ENCODE measurements at regions not wholly inside any gene's neighbourhood (a gene's known extent, or its start where the extent isn't known, plus 50 kb on each side); places are given as distances from the start of the nearest gene placed in this dataset.

DNA sequence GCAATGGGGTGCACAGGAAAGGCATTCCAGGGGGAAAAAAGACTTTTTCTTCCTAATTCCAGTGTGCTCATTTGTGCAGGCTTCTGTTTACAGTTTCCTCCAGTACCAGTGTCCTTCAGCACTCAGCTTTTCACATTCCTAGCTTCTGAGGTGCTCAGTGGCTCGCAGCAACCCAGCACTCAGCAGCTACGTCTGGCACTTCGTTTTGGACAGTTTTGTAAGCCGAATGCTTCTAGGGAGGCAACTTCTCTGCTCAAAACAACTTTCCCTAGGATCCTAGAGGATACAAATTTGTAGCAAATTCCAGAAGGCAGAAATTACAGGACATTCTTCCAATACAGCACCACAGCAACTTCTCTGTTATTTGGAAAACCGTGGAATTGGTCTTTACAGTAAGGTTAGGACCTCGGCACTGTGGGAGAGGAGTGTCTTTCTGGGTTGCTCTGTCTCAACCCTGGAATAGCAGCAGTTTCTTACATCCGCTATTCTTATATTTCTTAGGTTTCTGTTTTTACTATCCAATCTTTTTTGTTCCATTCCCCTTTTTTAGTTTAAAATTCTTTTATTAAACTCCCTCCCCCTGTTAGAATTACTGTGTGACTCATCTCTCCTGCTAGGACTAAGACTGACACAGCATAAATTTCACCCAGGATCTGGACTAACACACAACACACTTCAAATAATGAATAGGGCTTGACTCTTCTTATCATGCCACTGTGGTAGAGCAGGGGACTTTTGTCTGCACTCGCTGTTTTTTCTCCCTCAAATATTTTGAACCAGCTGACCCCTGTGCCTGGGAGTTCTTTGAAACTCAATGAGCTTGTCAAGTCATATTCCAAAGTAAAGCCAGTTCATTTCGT is 1314.7 kb downstream of the FSTL5 start:
- Mint-ChIP-seq H3K4me1 (peaks cover 18% of the 10 kb centered on the region), H3K36me3 (no peaks in the 10 kb centered on the region), H3K27me3 (ENCODE audit: low read depth) (no peaks in the 10 kb centered on the region), H3K4me3 (no peak overlapping the region), H3K27ac (0 out of 2 replicates have a peak overlapping the region, but pooled peaks have one; percentile 15), H3K9me3 (no peaks in the 10 kb centered on the region)
- ATAC-seq (peak; percentile 62), DNase-seq (ENCODE audit: low spot score) (no peak)
- CTCF ChIA-PET = no interaction called here
- POLR2A ChIA-PET = no interaction called here
- no peak for TF ChIP-seq ZNF263 (CRISPR knock-in tag; IDR thresholded peaks at IDR 0.05; ENCODE audit: low read depth)
- TF ChIP-seq, protein P1, sequence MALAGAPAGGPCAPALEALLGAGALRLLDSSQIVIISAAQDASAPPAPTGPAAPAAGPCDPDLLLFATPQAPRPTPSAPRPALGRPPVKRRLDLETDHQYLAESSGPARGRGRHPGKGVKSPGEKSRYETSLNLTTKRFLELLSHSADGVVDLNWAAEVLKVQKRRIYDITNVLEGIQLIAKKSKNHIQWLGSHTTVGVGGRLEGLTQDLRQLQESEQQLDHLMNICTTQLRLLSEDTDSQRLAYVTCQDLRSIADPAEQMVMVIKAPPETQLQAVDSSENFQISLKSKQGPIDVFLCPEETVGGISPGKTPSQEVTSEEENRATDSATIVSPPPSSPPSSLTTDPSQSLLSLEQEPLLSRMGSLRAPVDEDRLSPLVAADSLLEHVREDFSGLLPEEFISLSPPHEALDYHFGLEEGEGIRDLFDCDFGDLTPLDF (CRISPR knock-in tag; IDR thresholded peaks at IDR 0.05) = no peak
- no peak for TF ChIP-seq FOXK1 (CRISPR knock-in tag; IDR thresholded peaks at IDR 0.05)
- TF ChIP-seq ZNF671 (CRISPR knock-in tag; IDR thresholded peaks at IDR 0.05) = no peak
- TF ChIP-seq ELF4 (CRISPR knock-in tag; IDR thresholded peaks at IDR 0.05; ENCODE audit: low read depth) = no peak
- TF ChIP-seq JAZF1 (CRISPR knock-in tag; IDR thresholded peaks at IDR 0.05) = no peak
- TF ChIP-seq ZMAT4 (CRISPR knock-in tag; IDR thresholded peaks at IDR 0.05) = no peak
- TF ChIP-seq E2F5 (CRISPR knock-in tag; IDR thresholded peaks at IDR 0.05) = no peak
- no peak for TF ChIP-seq IRF2 (CRISPR knock-in tag; IDR thresholded peaks at IDR 0.05; ENCODE audit: borderline replicate concordance, low read depth)
- TF ChIP-seq NFATC4 (CRISPR knock-in tag; IDR thresholded peaks at IDR 0.05) = no peak
- TF ChIP-seq, protein P2, sequence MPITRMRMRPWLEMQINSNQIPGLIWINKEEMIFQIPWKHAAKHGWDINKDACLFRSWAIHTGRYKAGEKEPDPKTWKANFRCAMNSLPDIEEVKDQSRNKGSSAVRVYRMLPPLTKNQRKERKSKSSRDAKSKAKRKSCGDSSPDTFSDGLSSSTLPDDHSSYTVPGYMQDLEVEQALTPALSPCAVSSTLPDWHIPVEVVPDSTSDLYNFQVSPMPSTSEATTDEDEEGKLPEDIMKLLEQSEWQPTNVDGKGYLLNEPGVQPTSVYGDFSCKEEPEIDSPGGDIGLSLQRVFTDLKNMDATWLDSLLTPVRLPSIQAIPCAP (CRISPR knock-in tag; IDR thresholded peaks at IDR 0.05) = no peak
- TF ChIP-seq ZNF121 (CRISPR knock-in tag; IDR thresholded peaks at IDR 0.05) = no peak
- no peak for TF ChIP-seq ZNF423 (CRISPR knock-in tag; IDR thresholded peaks at IDR 0.05)
- TF ChIP-seq, protein P3, sequence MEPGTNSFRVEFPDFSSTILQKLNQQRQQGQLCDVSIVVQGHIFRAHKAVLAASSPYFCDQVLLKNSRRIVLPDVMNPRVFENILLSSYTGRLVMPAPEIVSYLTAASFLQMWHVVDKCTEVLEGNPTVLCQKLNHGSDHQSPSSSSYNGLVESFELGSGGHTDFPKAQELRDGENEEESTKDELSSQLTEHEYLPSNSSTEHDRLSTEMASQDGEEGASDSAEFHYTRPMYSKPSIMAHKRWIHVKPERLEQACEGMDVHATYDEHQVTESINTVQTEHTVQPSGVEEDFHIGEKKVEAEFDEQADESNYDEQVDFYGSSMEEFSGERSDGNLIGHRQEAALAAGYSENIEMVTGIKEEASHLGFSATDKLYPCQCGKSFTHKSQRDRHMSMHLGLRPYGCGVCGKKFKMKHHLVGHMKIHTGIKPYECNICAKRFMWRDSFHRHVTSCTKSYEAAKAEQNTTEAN (CRISPR knock-in tag; IDR thresholded peaks at IDR 0.05) = no peak
- no peak for TF ChIP-seq CREM (CRISPR knock-in tag; IDR thresholded peaks at IDR 0.05)
- no peak for TF ChIP-seq ESRRA (CRISPR knock-in tag; IDR thresholded peaks at IDR 0.05; ENCODE audit: borderline replicate concordance)
- no peak for TF ChIP-seq ZNF317 (CRISPR knock-in tag; IDR thresholded peaks at IDR 0.05; ENCODE audit: borderline replicate concordance, low read depth)
- TF ChIP-seq HMGA2 (CRISPR knock-in tag; IDR thresholded peaks at IDR 0.05) = no peak
- no peak for TF ChIP-seq NR3C1 (CRISPR knock-in tag; conservative IDR thresholded peaks at IDR 0.05; ENCODE audit: low read depth)
- no peak for TF ChIP-seq NFE2L1 (CRISPR knock-in tag; IDR thresholded peaks at IDR 0.05)

GRCh38 chr4:160864253-160864652 is 1299.5 kb downstream of the FSTL5 start:
- CTCF ChIA-PET = no interaction called here
- TF ChIP-seq MYBL2 (CRISPR knock-in tag; IDR thresholded peaks at IDR 0.05) (no peak), MXD4 (CRISPR knock-in tag; IDR thresholded peaks at IDR 0.05; ENCODE audit: borderline replicate concordance) (no peak), GABPB1 (CRISPR knock-in tag; IDR thresholded peaks at IDR 0.05) (no peak), GTF2I (CRISPR knock-in tag; conservative IDR thresholded peaks at IDR 0.05) (no peak), FOXP1 (CRISPR knock-in tag; IDR thresholded peaks at IDR 0.05; ENCODE audit: borderline replicate concordance) (no peak), SOX15 (CRISPR knock-in tag; IDR thresholded peaks at IDR 0.05) (no peak), JAZF1 (CRISPR knock-in tag; IDR thresholded peaks at IDR 0.05) (no peak), EMX1 (CRISPR knock-in tag; IDR thresholded peaks at IDR 0.05) (no peak), FOXK1 (CRISPR knock-in tag; IDR thresholded peaks at IDR 0.05) (no peak), NFYB (CRISPR knock-in tag; conservative IDR thresholded peaks at IDR 0.05; ENCODE audit: low read depth) (no peak), ZNF317 (CRISPR knock-in tag; IDR thresholded peaks at IDR 0.05; ENCODE audit: borderline replicate concordance, low read depth) (no peak), ZNF138 (CRISPR knock-in tag; conservative IDR thresholded peaks at IDR 0.05) (no peak), ETV6 (CRISPR knock-in tag; IDR thresholded peaks at IDR 0.05) (no peak), NFE2L1 (CRISPR knock-in tag; IDR thresholded peaks at IDR 0.05) (no peak), ZNF416 (CRISPR knock-in tag; IDR thresholded peaks at IDR 0.05) (no peak), NR1H2 (CRISPR knock-in tag; IDR thresholded peaks at IDR 0.05) (no peak), PRRX2 (CRISPR knock-in tag; IDR thresholded peaks at IDR 0.05) (no peak)
- H3K27ac Mint-ChIP-seq = no peak overlapping the region
- POLR2A ChIA-PET = no interaction called here
- H3K27me3 Mint-ChIP-seq (ENCODE audit: low read depth) = no peaks in the 10 kb centered on the region
- H3K9me3 Mint-ChIP-seq = no peaks in the 10 kb centered on the region
- no peak for ATAC-seq
- no peaks in the 10 kb centered on the region for H3K4me1 Mint-ChIP-seq
- H3K4me3 Mint-ChIP-seq = no peak overlapping the region
- no peak for DNase-seq (ENCODE audit: low spot score)
- no peaks in the 10 kb centered on the region for H3K36me3 Mint-ChIP-seq

Measured in WTC11 (cell line).